ENCODE measurements at regions not wholly inside any gene's neighbourhood (a gene's known extent, or its start where the extent isn't known, plus 50 kb on each side); places are given as distances from the start of the nearest gene placed in this dataset.

DNA sequence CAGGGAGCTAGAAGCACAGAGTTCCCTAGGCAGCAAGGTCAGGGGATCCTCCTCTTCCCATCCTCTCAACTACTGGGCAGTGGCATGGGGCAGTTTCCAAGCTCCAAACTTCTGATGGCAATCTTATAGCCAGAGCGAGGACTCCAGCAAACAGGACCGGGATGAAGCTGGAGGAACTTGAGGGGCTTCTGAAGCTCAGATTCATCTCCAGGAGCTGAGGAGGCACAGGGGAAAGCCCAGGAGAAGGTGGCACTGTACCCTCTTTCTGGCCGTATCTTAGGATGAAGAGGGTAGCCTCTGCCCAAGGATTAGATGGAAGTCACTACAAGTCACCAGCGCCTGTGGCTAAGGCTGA is 50.0 kb upstream of the RPL38 start (continued):
- TF ChIP-seq, protein P1, sequence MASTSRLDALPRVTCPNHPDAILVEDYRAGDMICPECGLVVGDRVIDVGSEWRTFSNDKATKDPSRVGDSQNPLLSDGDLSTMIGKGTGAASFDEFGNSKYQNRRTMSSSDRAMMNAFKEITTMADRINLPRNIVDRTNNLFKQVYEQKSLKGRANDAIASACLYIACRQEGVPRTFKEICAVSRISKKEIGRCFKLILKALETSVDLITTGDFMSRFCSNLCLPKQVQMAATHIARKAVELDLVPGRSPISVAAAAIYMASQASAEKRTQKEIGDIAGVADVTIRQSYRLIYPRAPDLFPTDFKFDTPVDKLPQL (IDR thresholded peaks at IDR 0.05; ENCODE audit: extremely low read depth, insufficient read length): no peak
- TF ChIP-seq, protein P2, sequence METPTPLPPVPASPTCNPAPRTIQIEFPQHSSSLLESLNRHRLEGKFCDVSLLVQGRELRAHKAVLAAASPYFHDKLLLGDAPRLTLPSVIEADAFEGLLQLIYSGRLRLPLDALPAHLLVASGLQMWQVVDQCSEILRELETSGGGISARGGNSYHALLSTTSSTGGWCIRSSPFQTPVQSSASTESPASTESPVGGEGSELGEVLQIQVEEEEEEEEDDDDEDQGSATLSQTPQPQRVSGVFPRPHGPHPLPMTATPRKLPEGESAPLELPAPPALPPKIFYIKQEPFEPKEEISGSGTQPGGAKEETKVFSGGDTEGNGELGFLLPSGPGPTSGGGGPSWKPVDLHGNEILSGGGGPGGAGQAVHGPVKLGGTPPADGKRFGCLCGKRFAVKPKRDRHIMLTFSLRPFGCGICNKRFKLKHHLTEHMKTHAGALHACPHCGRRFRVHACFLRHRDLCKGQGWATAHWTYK (CRISPR knock-in tag; IDR thresholded peaks at IDR 0.05): no peak
- TF ChIP-seq SRF (CRISPR knock-in tag; IDR thresholded peaks at IDR 0.05) (no peak), CXXC5 (CRISPR knock-in tag; IDR thresholded peaks at IDR 0.05) (no peak), SETDB1 (IDR thresholded peaks at IDR 0.05; ENCODE audit: low read length) (no peak)
- TF ChIP-seq, protein P3, sequence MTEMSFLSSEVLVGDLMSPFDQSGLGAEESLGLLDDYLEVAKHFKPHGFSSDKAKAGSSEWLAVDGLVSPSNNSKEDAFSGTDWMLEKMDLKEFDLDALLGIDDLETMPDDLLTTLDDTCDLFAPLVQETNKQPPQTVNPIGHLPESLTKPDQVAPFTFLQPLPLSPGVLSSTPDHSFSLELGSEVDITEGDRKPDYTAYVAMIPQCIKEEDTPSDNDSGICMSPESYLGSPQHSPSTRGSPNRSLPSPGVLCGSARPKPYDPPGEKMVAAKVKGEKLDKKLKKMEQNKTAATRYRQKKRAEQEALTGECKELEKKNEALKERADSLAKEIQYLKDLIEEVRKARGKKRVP (CRISPR knock-in tag; IDR thresholded peaks at IDR 0.05): no peak
- TF ChIP-seq, protein P4, sequence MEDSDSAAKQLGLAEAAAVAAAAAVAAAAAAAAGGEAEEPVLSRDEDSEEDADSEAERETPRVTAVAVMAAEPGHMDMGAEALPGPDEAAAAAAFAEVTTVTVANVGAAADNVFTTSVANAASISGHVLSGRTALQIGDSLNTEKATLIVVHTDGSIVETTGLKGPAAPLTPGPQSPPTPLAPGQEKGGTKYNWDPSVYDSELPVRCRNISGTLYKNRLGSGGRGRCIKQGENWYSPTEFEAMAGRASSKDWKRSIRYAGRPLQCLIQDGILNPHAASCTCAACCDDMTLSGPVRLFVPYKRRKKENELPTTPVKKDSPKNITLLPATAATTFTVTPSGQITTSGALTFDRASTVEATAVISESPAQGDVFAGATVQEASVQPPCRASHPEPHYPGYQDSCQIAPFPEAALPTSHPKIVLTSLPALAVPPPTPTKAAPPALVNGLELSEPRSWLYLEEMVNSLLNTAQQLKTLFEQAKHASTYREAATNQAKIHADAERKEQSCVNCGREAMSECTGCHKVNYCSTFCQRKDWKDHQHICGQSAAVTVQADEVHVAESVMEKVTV (CRISPR knock-in tag; IDR thresholded peaks at IDR 0.05): no peak
